ENCODE measurements at regions not wholly inside any gene's neighbourhood (a gene's known extent, or its start where the extent isn't known, plus 50 kb on each side); places are given as distances from the start of the nearest gene placed in this dataset.
"Not testable (repeated sequence)": the region's sequence is repeated elsewhere in the genome, so short reads cannot be mapped to it uniquely, and the experiment has no call there.

DNA sequence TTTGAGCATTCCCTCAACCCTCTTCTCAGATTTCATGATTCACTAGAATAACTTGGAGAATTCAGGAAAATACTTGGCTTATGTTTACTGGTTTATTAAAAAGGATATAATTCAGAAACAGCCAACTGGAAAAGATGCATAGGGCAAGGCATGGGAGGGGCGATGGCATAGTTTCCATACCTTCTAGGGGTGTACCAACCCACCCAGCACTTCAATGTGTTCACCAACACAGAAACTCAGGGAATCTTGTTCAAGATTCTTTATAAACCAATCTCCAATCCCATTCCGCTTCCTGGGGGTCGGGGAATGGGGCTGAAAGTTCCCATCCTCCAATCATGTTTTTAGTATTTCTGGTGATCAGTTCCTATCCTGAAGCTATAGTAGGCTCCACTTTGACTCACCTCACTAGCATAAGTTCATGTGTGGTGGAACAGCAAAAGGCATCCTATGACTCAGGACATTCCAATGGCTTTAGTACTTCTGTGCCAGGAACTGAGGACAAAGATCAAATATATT, 164.4 kb downstream of the SIM1 start:
- DNase-seq (ENCODE audit: extremely low spot score, unreplicated experiment) = no peak
- H3K27ac Mint-ChIP-seq (ENCODE audit: unreplicated experiment) = peak overlapping the region; percentile 34
- no peaks in the 10 kb centered on the region for H3K27me3 Mint-ChIP-seq (ENCODE audit: unreplicated experiment)
- TF ChIP-seq, protein P1, sequence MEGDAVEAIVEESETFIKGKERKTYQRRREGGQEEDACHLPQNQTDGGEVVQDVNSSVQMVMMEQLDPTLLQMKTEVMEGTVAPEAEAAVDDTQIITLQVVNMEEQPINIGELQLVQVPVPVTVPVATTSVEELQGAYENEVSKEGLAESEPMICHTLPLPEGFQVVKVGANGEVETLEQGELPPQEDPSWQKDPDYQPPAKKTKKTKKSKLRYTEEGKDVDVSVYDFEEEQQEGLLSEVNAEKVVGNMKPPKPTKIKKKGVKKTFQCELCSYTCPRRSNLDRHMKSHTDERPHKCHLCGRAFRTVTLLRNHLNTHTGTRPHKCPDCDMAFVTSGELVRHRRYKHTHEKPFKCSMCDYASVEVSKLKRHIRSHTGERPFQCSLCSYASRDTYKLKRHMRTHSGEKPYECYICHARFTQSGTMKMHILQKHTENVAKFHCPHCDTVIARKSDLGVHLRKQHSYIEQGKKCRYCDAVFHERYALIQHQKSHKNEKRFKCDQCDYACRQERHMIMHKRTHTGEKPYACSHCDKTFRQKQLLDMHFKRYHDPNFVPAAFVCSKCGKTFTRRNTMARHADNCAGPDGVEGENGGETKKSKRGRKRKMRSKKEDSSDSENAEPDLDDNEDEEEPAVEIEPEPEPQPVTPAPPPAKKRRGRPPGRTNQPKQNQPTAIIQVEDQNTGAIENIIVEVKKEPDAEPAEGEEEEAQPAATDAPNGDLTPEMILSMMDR (IDR thresholded peaks at IDR 0.05) = no peak
- H3K36me3 Mint-ChIP-seq (ENCODE audit: unreplicated experiment) = peaks cover 2% of the 10 kb centered on the region
- no peak overlapping the region for H3K4me3 Mint-ChIP-seq (ENCODE audit: unreplicated experiment)
- no peaks in the 10 kb centered on the region for H3K9me3 Mint-ChIP-seq (ENCODE audit: unreplicated experiment)
- H3K4me1 Mint-ChIP-seq (ENCODE audit: unreplicated experiment) = peaks cover 51% of the 10 kb centered on the region

DNA sequence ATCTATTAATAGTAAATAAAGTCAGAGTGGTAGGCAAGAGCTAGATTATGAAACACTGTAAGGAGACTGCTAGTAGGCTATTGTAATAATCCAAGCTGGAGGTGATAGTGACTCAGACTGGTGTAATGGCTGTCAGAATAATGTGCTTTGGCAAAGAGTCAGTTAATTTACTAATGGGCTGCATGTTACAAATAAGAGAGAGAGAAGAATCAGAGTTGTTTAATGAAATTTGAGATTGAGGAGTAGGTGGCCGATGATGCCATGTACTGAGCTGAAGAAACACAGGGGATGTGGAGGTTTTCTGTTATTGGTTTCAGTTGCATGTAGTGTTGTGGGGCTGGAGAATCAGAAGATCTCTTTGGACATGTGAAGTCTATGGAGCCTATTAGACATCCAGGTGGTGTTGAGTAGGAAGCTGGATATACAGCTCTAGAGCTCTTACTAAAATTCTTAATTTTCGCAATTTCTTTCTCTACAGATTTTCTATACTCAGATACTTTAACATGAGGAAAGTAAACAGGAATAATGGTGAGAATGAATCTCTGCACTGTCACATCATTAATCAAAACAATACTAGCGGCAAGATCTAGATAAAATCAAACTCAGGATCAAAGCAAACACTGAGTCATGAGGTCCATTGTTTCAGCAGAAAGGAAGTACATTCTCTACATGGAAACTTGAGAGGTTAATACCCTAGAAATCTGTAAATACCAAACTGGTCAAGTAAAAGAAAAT, 167.7 kb downstream of the SIM1 start:
- Mint-ChIP-seq H3K4me3 (ENCODE audit: unreplicated experiment) (no peak overlapping the region), H3K9me3 (ENCODE audit: unreplicated experiment) (no peaks in the 10 kb centered on the region), H3K36me3 (ENCODE audit: unreplicated experiment) (peaks cover 2% of the 10 kb centered on the region), H3K4me1 (ENCODE audit: unreplicated experiment) (peaks cover 60% of the 10 kb centered on the region), H3K27ac (ENCODE audit: unreplicated experiment) (peak overlapping the region; percentile 5), H3K27me3 (ENCODE audit: unreplicated experiment) (no peaks in the 10 kb centered on the region)
- no peak for DNase-seq (ENCODE audit: extremely low spot score, unreplicated experiment)
- TF ChIP-seq, protein P1 (IDR thresholded peaks at IDR 0.05) = no peak

DNA sequence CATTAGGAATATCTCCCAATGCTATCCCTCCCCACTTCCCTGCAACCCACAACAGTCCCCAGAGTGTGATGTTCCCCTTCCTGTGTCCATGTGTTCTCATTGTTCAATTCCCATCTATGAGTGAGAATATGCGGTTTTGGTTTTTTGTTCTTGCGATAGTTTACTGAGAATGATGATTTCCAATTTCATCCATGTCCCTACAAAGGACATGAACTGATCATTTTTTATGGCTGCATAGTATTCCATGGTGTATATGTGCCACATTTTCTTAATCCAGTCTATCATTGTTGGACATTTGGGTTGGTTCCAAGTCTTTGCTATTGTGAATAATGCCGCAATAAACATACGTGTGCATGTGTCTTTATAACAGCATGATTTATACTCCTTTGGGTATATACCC, 169.5 kb downstream of the SIM1 start:
- not testable (repeated sequence) for H3K27ac Mint-ChIP-seq (ENCODE audit: unreplicated experiment); H3K9me3 Mint-ChIP-seq (ENCODE audit: unreplicated experiment); DNase-seq (ENCODE audit: extremely low spot score, unreplicated experiment); H3K4me3 Mint-ChIP-seq (ENCODE audit: unreplicated experiment); H3K27me3 Mint-ChIP-seq (ENCODE audit: unreplicated experiment); H3K36me3 Mint-ChIP-seq (ENCODE audit: unreplicated experiment)
- peaks cover 60% of the 10 kb centered on the region for H3K4me1 Mint-ChIP-seq (ENCODE audit: unreplicated experiment)

DNA sequence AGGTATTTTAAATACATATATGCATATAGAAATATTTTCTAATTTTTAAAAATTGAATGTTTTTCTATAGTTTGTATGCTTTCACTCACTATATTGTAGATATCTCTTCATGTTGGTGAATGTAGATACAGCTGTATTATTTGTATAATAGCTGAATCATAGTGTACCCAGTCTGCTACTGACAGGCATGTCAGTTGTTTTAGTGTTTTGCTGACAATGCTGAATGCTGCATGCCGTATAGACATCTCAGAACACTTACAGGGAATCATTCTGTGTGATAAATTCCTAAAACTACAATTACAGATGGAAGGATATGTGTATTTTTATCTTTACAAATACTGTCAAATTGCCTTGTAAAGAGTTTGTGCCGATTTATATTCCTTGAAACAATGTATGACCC, 175.4 kb downstream of the SIM1 start:
- no peak overlapping the region for H3K4me3 Mint-ChIP-seq (ENCODE audit: unreplicated experiment)
- TF ChIP-seq, protein P1 (IDR thresholded peaks at IDR 0.05) = no peak
- peaks cover 47% of the 10 kb centered on the region for H3K4me1 Mint-ChIP-seq (ENCODE audit: unreplicated experiment)

DNA sequence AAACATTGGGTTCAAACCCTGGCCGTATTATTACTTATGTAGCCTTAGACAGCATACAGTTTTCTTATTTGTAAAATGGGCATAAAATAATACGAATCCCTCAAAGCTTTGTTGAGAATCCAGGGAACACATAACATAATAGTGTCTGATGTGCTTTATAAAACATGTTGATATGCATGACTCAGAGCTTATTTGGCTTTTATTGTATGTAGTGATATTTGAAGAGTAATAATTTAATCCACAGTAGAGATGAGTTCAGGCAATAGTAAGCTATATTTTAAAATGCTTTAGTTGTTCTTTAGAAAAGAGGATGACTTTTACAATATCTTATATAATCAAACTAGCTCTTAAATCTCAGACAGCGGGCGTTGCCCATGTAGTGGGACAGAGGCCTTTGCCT, 176.4 kb downstream of the SIM1 start:
- no peak overlapping the region for H3K4me3 Mint-ChIP-seq (ENCODE audit: unreplicated experiment)
- peak overlapping the region; percentile 15 for H3K27ac Mint-ChIP-seq (ENCODE audit: unreplicated experiment)
- TF ChIP-seq, protein P1 (IDR thresholded peaks at IDR 0.05) = no peak
- no peaks in the 10 kb centered on the region for H3K9me3 Mint-ChIP-seq (ENCODE audit: unreplicated experiment)
- DNase-seq (ENCODE audit: extremely low spot score, unreplicated experiment) = no peak
- no peaks in the 10 kb centered on the region for H3K27me3 Mint-ChIP-seq (ENCODE audit: unreplicated experiment)
- peaks cover 43% of the 10 kb centered on the region for H3K4me1 Mint-ChIP-seq (ENCODE audit: unreplicated experiment)
- H3K36me3 Mint-ChIP-seq (ENCODE audit: unreplicated experiment) = peaks cover 3% of the 10 kb centered on the region

More for the DNA sequence above, 175.4 kb downstream of the SIM1 start:
- Mint-ChIP-seq H3K36me3 (ENCODE audit: unreplicated experiment) (peaks cover under 1% of the 10 kb centered on the region), H3K27me3 (ENCODE audit: unreplicated experiment) (no peaks in the 10 kb centered on the region), H3K27ac (ENCODE audit: unreplicated experiment) (no peak overlapping the region), H3K9me3 (ENCODE audit: unreplicated experiment) (no peaks in the 10 kb centered on the region)
- DNase-seq (ENCODE audit: extremely low spot score, unreplicated experiment) = no peak

Measured in osteocyte (in vitro differentiated cells).